ENCODE measurements at regions not wholly inside any gene's neighbourhood (a gene's known extent, or its start where the extent isn't known, plus 50 kb on each side); places are given as distances from the start of the nearest gene placed in this dataset.

DNA sequence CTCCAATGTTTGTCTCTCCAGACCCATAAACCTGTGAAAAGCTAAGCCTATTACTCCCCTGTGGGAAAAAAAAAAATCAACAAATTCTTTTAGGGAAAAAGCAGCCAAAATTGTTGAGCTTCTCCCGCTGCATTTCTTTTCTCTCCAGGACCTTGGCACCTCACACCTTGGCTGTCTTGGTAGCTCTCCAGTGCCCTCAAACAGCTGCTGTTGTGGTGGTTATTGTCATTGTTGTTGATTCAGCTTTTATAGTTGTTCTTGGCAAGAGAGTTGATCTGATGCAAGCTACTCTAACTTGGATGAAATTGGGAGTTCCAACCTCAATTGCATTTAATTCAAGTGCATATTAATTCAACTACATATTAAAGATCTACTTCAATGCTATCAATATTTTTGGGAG is 516.9 kb upstream of the LARGE1 start:
- DNase-seq = no peak

- no peak for DNase-seq
Observed at GRCh38 chr22:34454598-34454997, 534.3 kb upstream of the LARGE1 start.

- no peak for DNase-seq
Observed at GRCh38 chr22:34462795-34463194, 542.5 kb upstream of the LARGE1 start.

GRCh38 chr22:34475886-34476285 is 555.6 kb upstream of the LARGE1 start:
- no peak for DNase-seq

GRCh38 chr22:34476762-34477161 is 556.5 kb upstream of the LARGE1 start:
- no peak for DNase-seq

DNA sequence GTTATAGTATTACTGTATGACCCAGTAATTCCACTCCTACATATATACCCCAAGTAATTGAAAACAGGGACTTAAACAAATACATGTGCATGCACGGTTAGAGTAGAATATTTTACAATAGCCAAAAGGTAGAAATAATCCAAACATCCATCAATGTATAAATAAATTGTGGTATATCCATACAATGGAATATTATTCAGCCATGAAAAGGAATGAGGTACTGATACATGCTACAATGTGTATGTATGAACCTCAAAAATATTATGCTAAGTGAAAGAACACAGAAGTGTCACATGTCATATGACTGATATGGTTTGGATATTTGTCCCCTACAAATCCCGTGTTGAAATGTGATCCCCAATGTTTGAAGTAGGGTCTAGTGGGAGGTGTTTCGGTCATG is 560.8 kb upstream of the LARGE1 start:
- DNase-seq = no peak

DNA sequence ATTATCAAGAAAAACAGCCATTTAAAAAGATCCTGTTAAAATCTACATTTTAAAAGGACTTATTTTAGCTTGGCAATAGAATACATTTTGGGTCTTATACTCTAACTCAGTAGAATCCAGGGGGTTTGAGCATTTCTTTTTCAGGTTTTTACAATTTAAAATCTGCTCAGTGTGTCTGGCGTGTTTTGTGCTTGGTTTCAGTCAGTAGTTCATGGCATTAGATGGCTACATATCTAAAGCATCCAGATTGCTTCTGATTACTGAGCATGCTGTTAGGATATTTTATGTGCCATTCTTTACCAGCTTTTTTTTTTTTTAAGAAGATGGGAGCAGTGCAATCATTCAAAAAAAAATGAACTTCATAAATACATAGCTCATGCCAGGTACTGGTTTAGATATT is 566.1 kb upstream of the LARGE1 start:
- no peak for DNase-seq

DNA sequence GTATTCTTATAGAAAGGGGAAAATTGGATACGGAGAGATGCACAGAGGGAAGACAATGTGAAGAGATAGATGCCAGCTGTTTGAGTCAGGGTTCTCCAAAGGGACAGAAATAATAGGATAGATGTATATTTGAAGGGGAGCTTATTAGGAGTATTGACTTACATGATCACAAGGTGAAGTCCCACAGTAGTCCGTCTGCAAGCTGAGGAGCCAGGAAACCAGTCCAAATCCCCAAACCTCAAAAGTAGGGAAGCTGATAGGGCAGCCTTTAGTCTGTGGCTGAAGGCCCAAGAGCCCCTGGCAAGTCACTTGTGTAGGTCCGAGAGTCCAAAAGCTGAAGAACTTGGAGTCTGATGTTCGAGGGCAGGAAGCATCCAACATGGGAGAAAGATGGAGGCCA is 569.6 kb upstream of the LARGE1 start:
- DNase-seq = no peak

DNA sequence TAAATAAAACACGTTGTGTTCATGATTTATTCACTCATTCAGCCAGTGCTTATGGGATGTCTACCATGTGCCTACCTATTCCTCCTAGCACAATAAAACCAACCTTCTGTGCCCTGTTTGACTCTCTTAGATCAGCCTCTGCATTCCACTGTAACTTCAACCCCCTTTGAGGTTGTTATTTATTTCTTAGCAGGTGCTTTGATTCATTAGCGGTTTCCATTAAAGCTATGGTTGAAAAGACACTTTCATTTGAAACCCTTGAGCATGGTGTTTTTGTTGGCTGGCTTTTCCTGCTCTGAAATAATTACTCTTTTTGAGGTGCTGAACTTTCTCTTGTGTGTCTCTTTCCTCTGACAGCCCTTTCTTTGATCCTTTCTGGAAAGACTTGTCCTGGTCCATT is 570.6 kb upstream of the LARGE1 start:
- no peak for DNase-seq

DNA sequence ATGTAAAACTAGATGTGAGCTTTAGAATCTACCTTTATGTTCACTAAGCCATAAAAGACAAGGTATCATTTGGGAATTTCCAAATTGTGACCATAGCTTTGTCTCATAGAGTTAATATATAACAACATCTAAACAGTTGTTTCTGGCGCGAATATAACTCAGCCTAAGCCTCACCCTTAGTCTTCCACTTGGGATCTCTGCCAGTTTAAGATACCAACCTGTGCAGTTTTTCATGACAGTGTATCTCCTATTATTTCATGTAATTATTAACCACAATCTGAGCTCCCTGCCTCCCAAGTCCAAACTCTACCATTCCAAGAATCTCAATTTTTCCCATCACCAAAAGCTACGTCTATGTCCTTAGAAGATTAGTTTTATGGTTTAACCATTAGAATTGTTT is 572.5 kb upstream of the ISX start:
- DNase-seq = no peak

DNA sequence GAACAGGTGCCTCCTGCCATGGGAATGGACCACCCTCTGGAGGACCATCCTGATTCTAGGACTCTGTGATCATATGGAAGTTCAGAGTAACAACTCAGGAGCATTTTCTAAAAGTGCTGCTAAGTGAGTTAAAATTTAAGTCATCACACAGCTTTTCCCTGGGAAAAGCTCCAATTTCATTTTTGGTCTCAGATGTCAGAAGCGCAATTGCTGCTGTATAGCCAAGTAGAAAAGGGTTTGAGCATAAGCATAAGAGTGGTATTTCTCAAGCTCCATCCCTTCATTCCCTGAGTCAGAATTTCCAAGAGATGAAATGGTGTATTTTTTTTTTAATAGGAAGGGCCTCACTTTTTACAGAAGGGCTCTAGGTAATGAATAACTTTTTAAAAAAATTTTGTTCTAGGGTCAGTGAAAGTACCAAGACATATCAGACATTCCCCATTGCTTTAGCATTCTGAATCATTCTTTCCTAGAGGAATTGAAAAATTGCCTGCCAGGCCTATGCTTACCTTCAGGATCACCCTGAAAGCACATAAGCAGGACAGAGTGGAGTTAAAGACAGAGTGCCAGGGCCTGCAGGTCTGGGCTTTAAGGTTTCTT is 564.5 kb upstream of the ISX start:
- no peak for DNase-seq

DNA sequence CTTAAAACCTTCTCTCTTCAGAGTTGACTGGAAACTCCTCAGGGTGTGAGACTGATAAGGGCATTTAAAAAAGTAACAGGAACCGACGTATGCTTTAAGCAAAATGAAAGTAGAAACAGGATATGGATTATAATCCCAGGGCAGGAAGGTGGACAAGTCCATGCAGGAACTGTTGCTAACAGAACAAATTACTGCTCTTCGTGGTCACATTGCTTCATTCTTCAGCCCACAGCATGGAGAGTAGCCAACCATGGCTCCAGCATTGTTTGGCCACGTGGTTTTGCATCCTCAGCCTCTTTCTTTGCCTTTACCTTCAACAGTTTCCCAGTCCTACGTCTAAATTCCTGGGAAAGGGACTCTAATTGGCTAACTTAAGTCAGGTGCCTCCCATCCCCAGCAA is 563.1 kb upstream of the ISX start:
- no peak for DNase-seq

DNA sequence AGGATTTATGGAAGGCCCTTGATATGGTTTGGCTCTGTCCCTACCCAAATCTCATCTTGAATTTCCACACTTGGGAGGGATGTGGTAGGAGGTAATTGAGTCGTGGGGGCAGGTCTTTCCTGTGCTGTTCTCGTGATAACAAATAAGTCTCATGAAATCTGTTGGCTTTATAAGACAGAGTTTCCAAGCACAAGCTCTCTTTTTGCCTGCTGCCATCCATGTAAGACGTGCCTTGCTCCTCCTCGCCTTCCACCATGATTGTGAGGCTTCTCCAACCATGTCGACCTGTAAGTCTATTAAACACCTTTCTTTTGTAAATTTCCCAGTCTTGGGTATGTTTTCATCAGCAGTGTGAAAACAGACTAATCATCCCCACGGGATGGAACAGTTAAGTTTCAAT is 557.2 kb upstream of the ISX start:
- DNase-seq = no peak

DNA sequence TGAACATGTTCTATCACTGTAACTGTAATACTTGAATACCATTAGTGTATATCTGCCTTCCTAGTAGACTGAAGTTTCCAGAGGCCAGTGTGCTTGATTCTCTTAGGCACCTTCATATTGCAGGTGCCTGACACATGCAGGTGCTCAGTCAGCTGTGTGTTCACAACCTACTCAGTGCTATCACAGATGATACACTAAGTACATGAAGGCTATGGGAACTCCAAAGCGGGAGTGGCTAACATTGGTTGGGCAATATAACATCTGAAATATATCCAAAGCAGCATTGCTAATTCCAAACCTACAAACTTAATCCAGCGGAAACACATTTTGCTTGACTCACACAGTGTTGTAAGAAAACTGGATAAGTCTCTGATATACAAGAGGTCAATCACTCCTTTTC is 539.3 kb upstream of the ISX start:
- DNase-seq = no peak

GRCh38 chr22:34534101-34534500 is 531.9 kb upstream of the ISX start:
- DNase-seq = no peak

- DNase-seq = no peak
Observed at GRCh38 chr22:34567367-34567766, 498.6 kb upstream of the ISX start.

DNA sequence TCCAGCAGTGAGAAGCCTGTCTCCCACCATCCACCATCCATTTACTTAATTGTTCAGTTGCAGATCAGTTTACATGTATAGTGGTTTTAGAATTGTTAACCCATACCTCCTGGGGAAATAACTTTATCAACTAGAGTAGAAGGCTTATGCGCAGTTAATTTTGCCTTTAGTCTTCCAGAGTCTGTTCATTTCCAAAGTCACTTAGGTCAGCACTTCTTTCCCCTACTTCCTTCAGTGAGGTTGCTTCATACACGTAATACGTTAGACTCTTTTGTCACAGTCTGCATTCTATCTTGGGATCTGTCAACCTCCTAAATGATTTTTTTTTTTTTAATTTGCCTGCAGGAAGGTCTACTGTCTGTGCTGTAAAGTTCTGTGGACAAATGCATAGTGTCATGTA is 495.6 kb upstream of the ISX start:
- DNase-seq = no peak

DNA sequence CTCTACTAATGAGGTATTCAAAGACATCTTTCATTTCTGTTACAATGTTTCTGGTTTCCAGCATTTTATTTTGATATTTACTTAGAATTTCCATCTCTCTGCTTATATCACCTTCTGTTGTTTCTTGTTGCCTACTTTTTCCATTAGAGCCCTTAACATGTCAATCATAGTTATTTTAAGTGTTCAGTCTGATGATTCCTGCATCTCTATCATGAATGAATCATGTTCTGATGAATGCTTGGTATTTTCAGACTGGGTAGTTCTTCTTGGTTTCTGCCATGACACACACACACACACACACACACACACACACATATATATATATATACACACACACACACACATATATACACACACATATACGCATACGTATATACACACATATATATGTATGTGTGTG is 486.4 kb upstream of the ISX start:
- DNase-seq = no peak

GRCh38 chr22:34587357-34588356 is 478.3 kb upstream of the ISX start:
- no peak for DNase-seq

GRCh38 chr22:34588871-34589545 is 476.9 kb upstream of the ISX start:
- no peak for DNase-seq

- no peak for DNase-seq
Observed at GRCh38 chr22:34592123-34592740, 473.7 kb upstream of the ISX start.

- DNase-seq = no peak
Observed at GRCh38 chr22:34599567-34599966, 466.4 kb upstream of the ISX start.

DNA sequence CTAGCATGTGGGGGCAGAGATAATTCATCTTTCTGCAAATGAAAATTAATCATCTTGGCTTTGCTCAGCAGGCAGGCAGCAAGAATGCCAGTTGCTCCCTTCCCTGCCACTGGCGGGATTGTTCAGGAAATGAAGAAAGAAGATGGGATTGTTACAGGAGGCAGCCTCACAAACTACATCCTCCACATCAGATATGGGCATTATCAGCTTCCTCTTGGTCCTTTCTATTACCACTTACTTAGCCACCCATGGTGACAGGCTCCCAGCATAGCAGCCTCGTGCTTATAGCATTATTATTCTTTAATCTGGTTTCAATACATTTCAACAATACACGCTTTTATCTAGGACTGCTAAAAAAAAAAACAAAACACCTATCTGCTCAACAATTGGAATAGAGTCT is 461.6 kb upstream of the ISX start:
- no peak for DNase-seq

DNA sequence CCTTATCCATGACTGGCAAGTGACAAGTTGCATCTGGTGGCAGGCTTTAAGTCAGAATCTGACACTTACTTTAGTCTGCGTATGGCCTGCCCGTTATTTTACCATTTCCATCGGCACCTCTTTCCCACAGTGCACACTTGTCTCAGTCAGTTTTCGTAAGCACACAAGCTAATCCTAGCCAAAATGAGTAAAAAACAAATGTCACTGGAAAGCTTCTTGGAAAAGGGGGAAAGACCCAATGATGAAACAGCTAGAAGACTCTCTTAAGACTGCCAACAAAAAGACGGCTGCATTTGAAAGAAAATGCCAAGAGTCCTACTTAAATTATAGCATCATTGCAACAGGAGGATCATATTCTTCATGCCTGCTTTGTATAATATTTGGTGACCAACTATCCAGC is 457.9 kb upstream of the ISX start:
- DNase-seq = no peak

Data from NCI-H526 (cell line).